ENCODE measurements at regions not wholly inside any gene's neighbourhood (a gene's known extent, or its start where the extent isn't known, plus 50 kb on each side); places are given as distances from the start of the nearest gene placed in this dataset.

DNA sequence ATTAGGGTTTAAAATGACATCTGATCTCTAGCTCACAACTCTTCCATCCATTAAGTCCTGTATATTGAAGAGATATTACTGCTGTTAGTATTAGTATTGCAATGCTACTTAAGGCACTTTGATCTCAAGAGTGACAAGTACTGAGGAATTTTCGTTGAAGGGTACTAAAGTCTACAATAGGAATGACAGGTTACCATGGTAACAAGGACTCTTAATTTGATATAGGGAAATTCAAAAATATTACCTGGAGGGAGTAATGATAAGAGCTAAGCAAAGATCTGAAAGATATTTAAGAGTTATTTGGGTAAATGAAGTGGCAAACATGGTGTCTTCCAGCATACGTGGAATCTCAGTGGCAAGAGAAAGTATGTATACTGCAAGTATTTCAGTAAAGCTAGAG is 518.0 kb upstream of the SLC35B3 start:
- Histone ChIP-seq H3K4me3 (ENCODE audit: low read length) (no peak overlapping the region), H3K79me2 (ENCODE audit: low read length) (no peaks in the 10 kb centered on the region), H3F3A (ENCODE audit: low read length, unreplicated experiment) (no peaks in the 10 kb centered on the region), H4K20me1 (ENCODE audit: low read length) (no peaks in the 10 kb centered on the region), H3K9ac (ENCODE audit: low read length) (no peak overlapping the region), H3K9me2 (replicated peaks; ENCODE audit: low read length) (no peaks in the 10 kb centered on the region), H3K4me2 (ENCODE audit: low read length) (no peak overlapping the region), H3K27ac (ENCODE audit: low read length) (no peak overlapping the region), H3K36me3 (ENCODE audit: low read depth, low read length) (no peaks in the 10 kb centered on the region), H2AFZ (ENCODE audit: low read length) (no peak overlapping the region), H3K9me3 (ENCODE audit: low read length) (no peaks in the 10 kb centered on the region), H3K4me1 (ENCODE audit: insufficient read depth, low read length) (no peaks in the 10 kb centered on the region), H3K27me3 (ENCODE audit: low read length) (peaks cover 48% of the 10 kb centered on the region)
- CTCF ChIA-PET: no interaction called here
- no peak for DNase-seq
- ATAC-seq: no peak
- POLR2A ChIA-PET (ENCODE audit: unreplicated experiment): no interaction called here
- intact Hi-C loops (cut with micrococcal nuclease): no loop called here
- BruUV-seq (replicated peaks): no TSS peak
- TF ChIP-seq EZH2phosphoT487 (IDR thresholded peaks at IDR 0.05; ENCODE audit: borderline replicate concordance, low read length): no peak
- TF ChIP-seq, protein P1, sequence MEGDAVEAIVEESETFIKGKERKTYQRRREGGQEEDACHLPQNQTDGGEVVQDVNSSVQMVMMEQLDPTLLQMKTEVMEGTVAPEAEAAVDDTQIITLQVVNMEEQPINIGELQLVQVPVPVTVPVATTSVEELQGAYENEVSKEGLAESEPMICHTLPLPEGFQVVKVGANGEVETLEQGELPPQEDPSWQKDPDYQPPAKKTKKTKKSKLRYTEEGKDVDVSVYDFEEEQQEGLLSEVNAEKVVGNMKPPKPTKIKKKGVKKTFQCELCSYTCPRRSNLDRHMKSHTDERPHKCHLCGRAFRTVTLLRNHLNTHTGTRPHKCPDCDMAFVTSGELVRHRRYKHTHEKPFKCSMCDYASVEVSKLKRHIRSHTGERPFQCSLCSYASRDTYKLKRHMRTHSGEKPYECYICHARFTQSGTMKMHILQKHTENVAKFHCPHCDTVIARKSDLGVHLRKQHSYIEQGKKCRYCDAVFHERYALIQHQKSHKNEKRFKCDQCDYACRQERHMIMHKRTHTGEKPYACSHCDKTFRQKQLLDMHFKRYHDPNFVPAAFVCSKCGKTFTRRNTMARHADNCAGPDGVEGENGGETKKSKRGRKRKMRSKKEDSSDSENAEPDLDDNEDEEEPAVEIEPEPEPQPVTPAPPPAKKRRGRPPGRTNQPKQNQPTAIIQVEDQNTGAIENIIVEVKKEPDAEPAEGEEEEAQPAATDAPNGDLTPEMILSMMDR (conservative IDR thresholded peaks at IDR 0.05; ENCODE audit: low read depth, low read length): no peak
- TF ChIP-seq EZH2 (IDR thresholded peaks at IDR 0.05; ENCODE audit: low read length, unreplicated experiment): no peak

DNA sequence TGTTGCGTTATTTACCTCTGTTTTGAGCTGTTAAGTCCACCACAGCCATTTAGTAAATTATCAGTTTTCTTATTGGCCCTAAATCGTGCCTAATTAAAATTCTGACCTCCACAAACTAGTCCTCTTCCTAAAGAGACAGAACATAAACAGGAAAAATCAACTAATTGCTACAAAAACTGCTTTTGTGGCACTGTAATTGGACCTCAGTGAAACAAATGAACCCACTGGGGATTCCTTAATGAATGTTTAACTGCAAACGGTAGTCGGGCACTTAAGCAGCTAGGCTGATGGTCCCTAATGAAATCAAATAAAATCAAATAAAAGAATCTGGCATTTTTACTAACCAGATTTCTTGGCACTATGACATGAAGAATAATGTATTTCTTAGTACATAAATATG is 513.4 kb upstream of the SLC35B3 start:
- intact Hi-C loops (cut with micrococcal nuclease): no loop called here
- Histone ChIP-seq H2AFZ (ENCODE audit: low read length) (no peak overlapping the region), H3K27ac (ENCODE audit: low read length) (no peak overlapping the region), H3K9ac (ENCODE audit: low read length) (no peak overlapping the region), H3K4me1 (ENCODE audit: insufficient read depth, low read length) (no peaks in the 10 kb centered on the region), H3K4me3 (ENCODE audit: low read length) (no peak overlapping the region), H3K79me2 (ENCODE audit: low read length) (no peaks in the 10 kb centered on the region), H3F3A (ENCODE audit: low read length, unreplicated experiment) (no peaks in the 10 kb centered on the region), H3K9me2 (replicated peaks; ENCODE audit: low read length) (no peaks in the 10 kb centered on the region), H4K20me1 (ENCODE audit: low read length) (no peaks in the 10 kb centered on the region), H3K36me3 (ENCODE audit: low read depth, low read length) (no peaks in the 10 kb centered on the region), H3K27me3 (ENCODE audit: low read length) (peaks cover 43% of the 10 kb centered on the region), H3K9me3 (ENCODE audit: low read length) (no peaks in the 10 kb centered on the region), H3K4me2 (ENCODE audit: low read length) (no peak overlapping the region)
- BruUV-seq (replicated peaks): no TSS peak
- TF ChIP-seq EZH2 (IDR thresholded peaks at IDR 0.05; ENCODE audit: low read length, unreplicated experiment) (no peak), EZH2phosphoT487 (IDR thresholded peaks at IDR 0.05; ENCODE audit: borderline replicate concordance, low read length) (no peak)
- TF ChIP-seq, protein P1 (conservative IDR thresholded peaks at IDR 0.05; ENCODE audit: low read depth, low read length): no peak
- CTCF ChIA-PET: no interaction called here
- DNase-seq (no peak), ATAC-seq (no peak)
- POLR2A ChIA-PET (ENCODE audit: unreplicated experiment): no interaction called here

DNA sequence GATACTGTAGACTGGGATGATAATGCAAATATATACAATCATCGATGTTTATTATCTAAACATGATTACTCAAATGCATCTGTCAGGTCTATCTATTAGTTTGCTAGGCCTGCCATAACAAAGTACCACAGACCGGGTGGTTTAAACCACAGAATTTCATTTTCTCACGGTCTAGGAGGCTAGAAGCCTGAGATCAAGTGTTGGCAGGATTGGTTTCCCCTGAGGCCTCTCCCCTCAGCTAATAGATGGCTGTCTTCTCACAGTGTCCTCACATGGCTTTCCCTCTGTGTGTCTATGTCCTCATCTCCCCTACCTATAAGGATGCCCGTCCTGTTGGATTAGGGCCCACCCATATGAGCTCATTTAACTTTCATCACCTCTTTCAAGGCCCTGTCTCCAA is 512.6 kb upstream of the SLC35B3 start:
- ChIA-PET CTCF (no interaction called here), POLR2A (ENCODE audit: unreplicated experiment) (no interaction called here)
- Histone ChIP-seq H3K79me2 (ENCODE audit: low read length) (no peaks in the 10 kb centered on the region), H3K4me3 (ENCODE audit: low read length) (no peak overlapping the region), H3K9me2 (replicated peaks; ENCODE audit: low read length) (no peaks in the 10 kb centered on the region), H3K9me3 (ENCODE audit: low read length) (no peaks in the 10 kb centered on the region), H3K27ac (ENCODE audit: low read length) (no peak overlapping the region), H4K20me1 (ENCODE audit: low read length) (no peaks in the 10 kb centered on the region), H3K36me3 (ENCODE audit: low read depth, low read length) (no peaks in the 10 kb centered on the region), H3F3A (ENCODE audit: low read length, unreplicated experiment) (no peaks in the 10 kb centered on the region), H3K27me3 (ENCODE audit: low read length) (peaks cover 37% of the 10 kb centered on the region), H2AFZ (ENCODE audit: low read length) (no peak overlapping the region), H3K4me1 (ENCODE audit: insufficient read depth, low read length) (no peaks in the 10 kb centered on the region), H3K9ac (ENCODE audit: low read length) (no peak overlapping the region), H3K4me2 (ENCODE audit: low read length) (no peak overlapping the region)
- ATAC-seq (no peak), DNase-seq (no peak)
- intact Hi-C loops (cut with micrococcal nuclease): no loop called here
- TF ChIP-seq EZH2 (IDR thresholded peaks at IDR 0.05; ENCODE audit: low read length, unreplicated experiment) (no peak), EZH2phosphoT487 (IDR thresholded peaks at IDR 0.05; ENCODE audit: borderline replicate concordance, low read length) (no peak)
- TF ChIP-seq, protein P1 (conservative IDR thresholded peaks at IDR 0.05; ENCODE audit: low read depth, low read length): no peak
- no TSS peak for BruUV-seq (replicated peaks)

Data from PC-3 (cell line).